SK-N-MC (cell line): ENCODE measurements at regions not wholly inside any gene's neighbourhood (a gene's known extent, or its start where the extent isn't known, plus 50 kb on each side); places are given as distances from the start of the nearest gene placed in this dataset.

Experiments
- EZH2 ChIP-seq: fragments of 200-600 bp; sonication (generic); IDR thresholded peaks from one replicate; pipeline ENCODE4 v1.6.1; 2017; ENCODE audit warnings: antibody characterized with exemption
- FOXP2 ChIP-seq: optimal IDR thresholded peaks from 2 replicates; pipeline ENCODE3; 2011; ENCODE audit warnings: mild to moderate bottlenecking, moderate library complexity; ENCODE audit not compliant: insufficient read depth; ENCODE audit errors: extremely low read length, control extremely low read depth
- POLR2AphosphoS5 ChIP-seq: IDR thresholded peaks from 2 replicates; pipeline ENCODE4 v1.6.1; 2012; ENCODE audit warnings: mild to moderate bottlenecking, low read depth, low read length, borderline replicate concordance

DNA sequence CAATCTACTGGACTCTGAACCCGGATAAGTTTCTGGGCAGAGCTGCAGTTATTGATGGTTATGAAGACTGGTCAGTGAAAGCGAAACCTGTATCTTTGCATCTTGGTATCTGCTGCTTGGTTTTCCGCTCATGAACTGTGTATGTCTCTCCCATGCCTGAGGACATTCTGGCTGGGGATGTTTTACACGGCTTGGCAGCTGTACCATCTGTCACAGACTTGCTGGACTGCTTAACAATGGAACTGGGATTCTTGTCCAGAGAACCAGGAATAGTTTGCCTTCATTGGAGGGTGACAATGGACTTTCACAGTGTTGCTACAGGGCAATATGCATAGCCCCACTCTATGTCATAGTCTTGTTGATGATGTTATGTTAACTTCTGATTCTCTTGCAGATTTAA is 119.9 kb upstream of the TMEM106B start:
- TF ChIP-seq EZH2 = no peak
- TF ChIP-seq POLR2AphosphoS5 = no peak
- no peak for TF ChIP-seq FOXP2
